A549 (cell line): ENCODE measurements at regions not wholly inside any gene's neighbourhood (a gene's known extent, or its start where the extent isn't known, plus 50 kb on each side); places are given as distances from the start of the nearest gene placed in this dataset.
A peak's percentile ranks its signal among the peaks of the same experiment; 100 is the strongest.

Experiments
- ATAC-seq, 2 experiments: fragments of 200-7000 bp in 1 of 2; fragments of >200 bp in 1 of 2; cut with Nextera tagmentation in 1 of 2; cut with Tn5 transposase in 1 of 2; 3 replicates each; pipeline versions ENCODE4 v1.8.0 to v1.9.1; 2018 to 2020; ENCODE audit warnings: mild to moderate bottlenecking in 1 of 2, moderate library complexity in 1 of 2
- CTCF ChIA-PET: fragments of 300-600 bp; sonication (Branson Sonifier 250); formaldehyde crosslinking; extraction: SDS; loops from one replicate; lab custom pipeline; 2021; ENCODE audit warnings: antibody characterized with exemption, inconsistent platforms; lab: Yijun Ruan, JAX
- POLR2A ChIA-PET: fragments of 350-600 bp; formaldehyde crosslinking; extraction: SDS; loops from one replicate; lab custom pipeline; 2021; ENCODE audit warnings: antibody characterized with exemption, inconsistent platforms; lab: Yijun Ruan, JAX
- DNase-seq, 2 experiments: peaks; one replicate each; pipeline versions ENCODE4 v3.0.0 to v3.0.0-alpha.2; 2011 to 2016; ENCODE audit warnings: low read depth in 1 of 2, low spot score in 1 of 2
- FAIRE-seq: peaks from 2 replicates; lab custom pipeline; 2011; peaks lifted over from hg19 to GRCh38; lab: Jason Lieb, UNC
- H3K27ac ChIP-seq, 2 experiments: fragments of >200 bp; sonication (Bioruptor Twin); formaldehyde crosslinking; 3 replicates each; pipeline ENCODE4 v1.5.1; 2016 to 2017
- H3K4me1 ChIP-seq: fragments of >200 bp; sonication (Bioruptor Twin); formaldehyde crosslinking; 3 replicates; pipeline ENCODE4 v1.6.1; 2016
- H3K4me2 ChIP-seq: fragments of >200 bp; sonication (Bioruptor Twin); formaldehyde crosslinking; 3 replicates; pipeline ENCODE4 v1.6.1; 2016
- H3K4me3 ChIP-seq: fragments of >200 bp; sonication (Bioruptor Twin); formaldehyde crosslinking; 3 replicates; pipeline ENCODE4 v1.5.1; 2016
- H3K9me3 ChIP-seq: fragments of >200 bp; sonication (Bioruptor Twin); formaldehyde crosslinking; 3 replicates; pipeline ENCODE4 v1.6.1; 2016
- BCL3 ChIP-seq: fragments of >200 bp; sonication (Bioruptor Twin); formaldehyde crosslinking; IDR thresholded peaks from 3 replicates; pipeline ENCODE4 v1.6.1; 2016
- BHLHE40 ChIP-seq: IDR thresholded peaks from 2 replicates; pipeline ENCODE4 v1.6.1; 2012; ENCODE audit warnings: low read depth, low read length, inconsistent platforms
- CBX2 ChIP-seq: fragments of 200-600 bp; sonication (generic); IDR thresholded peaks from 2 replicates; pipeline ENCODE4 v1.6.1; 2016; ENCODE audit warnings: low read depth, mild to moderate bottlenecking, borderline replicate concordance
- CEBPB ChIP-seq, 2 experiments: fragments of >200 bp in 1 of 2; sonication (Bioruptor Twin) in 1 of 2; formaldehyde crosslinking in 1 of 2; IDR thresholded peaks; 2 replicates each; pipeline ENCODE4 v1.6.1; 2012 to 2016
- CHD2 ChIP-seq: fragments of 150-350 bp; IDR thresholded peaks from 2 replicates; pipeline ENCODE4 v1.6.1; 2014; ENCODE audit warnings: low read length; ENCODE audit not compliant: partially characterized antibody
- CHD4 ChIP-seq: fragments of 200-600 bp; sonication (generic); IDR thresholded peaks from 2 replicates; pipeline ENCODE4 v1.6.1; 2016; ENCODE audit warnings: antibody characterized with exemption, mild to moderate bottlenecking, borderline replicate concordance
- CTCF ChIP-seq: fragments of >200 bp; sonication (Bioruptor Twin); formaldehyde crosslinking; IDR thresholded peaks from 3 replicates; pipeline ENCODE4 v1.5.1; 2016
- EP300 ChIP-seq, 2 experiments: fragments of >200 bp; sonication (Bioruptor Twin); formaldehyde crosslinking; IDR thresholded peaks; 2 replicates in 1 of 2; 3 replicates in 1 of 2; pipeline ENCODE4 v1.6.1; 2016 to 2017
- HDAC2 ChIP-seq: fragments of 200-600 bp; sonication (generic); IDR thresholded peaks from 2 replicates; pipeline ENCODE4 v1.6.1; 2016
- HOXA7 ChIP-seq: fragments of 250-450 bp; sonication (Bioruptor Pico); IDR thresholded peaks from 2 replicates; pipeline ENCODE4 v1.5.0; 2020; ENCODE audit warnings: mild to moderate bottlenecking, moderate library complexity
- MAFK ChIP-seq: fragments of 450-650 bp; IDR thresholded peaks from 2 replicates; pipeline ENCODE4 v1.6.1; 2014; ENCODE audit not compliant: partially characterized antibody
- MAZ ChIP-seq: fragments of 150-350 bp; IDR thresholded peaks from 2 replicates; pipeline ENCODE4 v1.6.1; 2014; ENCODE audit warnings: antibody characterized with exemption, low read depth, low read length, borderline replicate concordance
- NPAS2 ChIP-seq: fragments of 250-450 bp; sonication (Bioruptor Pico); IDR thresholded peaks from 2 replicates; pipeline ENCODE4 v1.8.0; 2022; ENCODE audit warnings: mild to moderate bottlenecking, moderate library complexity, borderline replicate concordance
- NR3C1 ChIP-seq: fragments of >200 bp; sonication (Bioruptor Twin); formaldehyde crosslinking; IDR thresholded peaks from 3 replicates; pipeline ENCODE4 v1.6.1; 2017
- RARB ChIP-seq: fragments of 250-450 bp; sonication (Bioruptor Pico); IDR thresholded peaks from 2 replicates; pipeline ENCODE4 v1.8.0; 2021; ENCODE audit warnings: mild to moderate bottlenecking, moderate library complexity
- RCOR1 ChIP-seq: fragments of 150-350 bp; IDR thresholded peaks from 2 replicates; pipeline ENCODE4 v1.6.1; 2014; ENCODE audit warnings: antibody characterized with exemption, low read length, low read depth
- RFX5 ChIP-seq: fragments of 450-650 bp; IDR thresholded peaks from 2 replicates; pipeline ENCODE4 v1.7.1; 2014; ENCODE audit warnings: antibody characterized with exemption, mild to moderate bottlenecking, moderate library complexity
- TFCP2L1 ChIP-seq: fragments of 250-450 bp; sonication (Bioruptor Pico); IDR thresholded peaks from 2 replicates; pipeline ENCODE4 v1.5.0; 2021; ENCODE audit warnings: mild to moderate bottlenecking
- TP53 ChIP-seq: fragments of 250-450 bp; sonication (Bioruptor Pico); IDR thresholded peaks from 2 replicates; pipeline ENCODE4 v1.5.0; 2021; ENCODE audit warnings: mild to moderate bottlenecking, moderate library complexity
- USF2 ChIP-seq: fragments of 450-650 bp; IDR thresholded peaks from 2 replicates; pipeline ENCODE4 v1.6.1; 2014; ENCODE audit warnings: antibody characterized with exemption
- ZC3H11A ChIP-seq: fragments of 450-650 bp; IDR thresholded peaks from 2 replicates; pipeline ENCODE4 v1.6.1; 2014; ENCODE audit warnings: antibody characterized with exemption, mild to moderate bottlenecking
- ZNF302 ChIP-seq: fragments of 250-450 bp; sonication (Bioruptor Pico); IDR thresholded peaks from 2 replicates; pipeline ENCODE4 v1.9.0; 2021; ENCODE audit warnings: inconsistent platforms, mild to moderate bottlenecking, moderate library complexity
- ZSCAN20 ChIP-seq: fragments of 250-450 bp; sonication (Bioruptor Pico); IDR thresholded peaks from 2 replicates; pipeline ENCODE4 v1.8.0; 2022; ENCODE audit warnings: mild to moderate bottlenecking, moderate library complexity
- WGBS: methylation state at CpG from one replicate; pipeline ENCODE4 v1.1.6; 2017; ENCODE audit errors: missing lambda C conversion rate; 5-methylcytosine and 5-hydroxymethylcytosine counted together

GRCh38 chr5:173740400-173740799, 124.0 kb upstream of the BOD1 start:
- no peaks in the 10 kb centered on the region for H3K9me3 ChIP-seq
- CTCF ChIA-PET, result interaction anchor here (1.3 to 1.7 kb wide), 2 partner anchors 25 to 29 kb away, joined by 3 read pairs; no protein-coding TSS in a partner anchor
- peak overlapping the region in 1 of 2 experiments; percentile 31; a peak in 1 of 6 replicates for H3K27ac ChIP-seq
- ATAC-seq (no peak), FAIRE-seq (no peak)
- H3K4me1 ChIP-seq, result peaks cover 2% of the 10 kb centered on the region; the same call in 1 of the 3 replicates
- H3K4me2 ChIP-seq, result no peak overlapping the region
- WGBS, result 87% methylated on average over 10 of the region's 10 CpGs
- TF ChIP-seq CTCF (no peak), USF2 (no peak), ZSCAN20 (CRISPR knock-in tag) (no peak), EP300 (IDR thresholded peaks at IDR 0.05) (no peak), HDAC2 (no peak)
- TF ChIP-seq, all 56 proteins: peak for 0
- no peak for DNase-seq
- no peak overlapping the region for H3K4me3 ChIP-seq
- POLR2A ChIA-PET, result no interaction called here

- peak overlapping the region in 1 of 2 experiments; percentile 34; a peak in 1 of 6 replicates for H3K27ac ChIP-seq
Observed at GRCh38 chr5:173741087-173741486, 124.6 kb upstream of the BOD1 start.

GRCh38 chr5:173741729-173742431, 125.4 kb upstream of the BOD1 start:
- CTCF ChIA-PET, result interaction anchor here (1.0 to 1.7 kb wide), 4 partner anchors 9 to 27 kb away, joined by 3 to 5 read pairs (median 3); no protein-coding TSS in a partner anchor
- POLR2A ChIA-PET, result no interaction called here
- no peak for DNase-seq
- Histone ChIP-seq H3K4me2 (no peak overlapping the region), H3K4me3 (no peak overlapping the region), H3K4me1 (peaks cover 16% of the 10 kb centered on the region), H3K9me3 (no peaks in the 10 kb centered on the region), H3K27ac (0 out of 6 replicates have a peak overlapping the region, but pooled peaks of 1 of the 2 experiments have one; percentile 4)
- no peak for FAIRE-seq
- 93% methylated on average over 5 of the region's 5 CpGs for WGBS
- no peak for ATAC-seq
- TF ChIP-seq RARB (CRISPR knock-in tag) (no peak), CEBPB (IDR thresholded peaks at IDR 0.05) (no peak), NR3C1 (no peak), HOXA7 (CRISPR knock-in tag) (no peak), MAFK (no peak), RCOR1 (no peak), CHD4 (no peak), TP53 (CRISPR knock-in tag) (no peak), CBX2 (no peak), BCL3 (no peak), MAZ (no peak), CHD2 (no peak), HDAC2 (no peak), BHLHE40 (no peak), USF2 (no peak), ZC3H11A (no peak)

More at GRCh38 chr5:173741087-173741486, 124.6 kb upstream of the BOD1 start:
- TF ChIP-seq BHLHE40 (no peak), HOXA7 (CRISPR knock-in tag) (no peak), NPAS2 (CRISPR knock-in tag) (no peak), TFCP2L1 (CRISPR knock-in tag) (no peak), ZNF302 (CRISPR knock-in tag) (no peak), RFX5 (no peak)
- H3K4me3 ChIP-seq, result no peak overlapping the region
- ATAC-seq (no peak), DNase-seq (no peak), FAIRE-seq (no peak)
- peaks cover 9% of the 10 kb centered on the region for H3K4me1 ChIP-seq
- H3K4me2 ChIP-seq, result no peak overlapping the region
- CTCF ChIA-PET, result interaction anchor here (0.8 to 1.7 kb wide), 5 partner anchors 8 to 28 kb away, joined by 3 to 5 read pairs (median 3); no protein-coding TSS in a partner anchor
- no peaks in the 10 kb centered on the region for H3K9me3 ChIP-seq
- POLR2A ChIA-PET, result no interaction called here
- 76% methylated on average over 8 of the region's 8 CpGs for WGBS
